GM21786 (cell line): ENCODE measurements at regions not wholly inside any gene's neighbourhood (a gene's known extent, or its start where the extent isn't known, plus 50 kb on each side); places are given as distances from the start of the nearest gene placed in this dataset.
"Not testable (repeated sequence)": the region's sequence is repeated elsewhere in the genome, so short reads cannot be mapped to it uniquely, and the experiment has no call there.

Experiments
- ATAC-seq: cut with Tn5 transposase; IDR thresholded peaks from one replicate; pipeline ENCODE4 v1.9.1; 2021; ENCODE audit not compliant: unreplicated experiment

- ATAC-seq, result not testable (repeated sequence)
These were observed 1596.9 kb downstream of the RPIA start for GRCh38 chr2:90288396-90288795.

- not testable (repeated sequence) for ATAC-seq
These were observed 1598.0 kb downstream of the RPIA start for GRCh38 chr2:90289291-90289980.

GRCh38 chr2:90290701-90291100 lies 1599.2 kb downstream of the RPIA start:
- ATAC-seq, result not testable (repeated sequence)

- ATAC-seq, result not testable (repeated sequence)
These were observed 1599.9 kb downstream of the RPIA start for GRCh38 chr2:90291168-90291883.

GRCh38 chr2:90291934-90292333 lies 1600.5 kb downstream of the RPIA start:
- not testable (repeated sequence) for ATAC-seq

GRCh38 chr2:90292451-90292850 lies 1601.0 kb downstream of the RPIA start:
- not testable (repeated sequence) for ATAC-seq

- ATAC-seq, result not testable (repeated sequence)
These were observed 1601.8 kb downstream of the RPIA start for GRCh38 chr2:90293224-90293623.

DNA sequence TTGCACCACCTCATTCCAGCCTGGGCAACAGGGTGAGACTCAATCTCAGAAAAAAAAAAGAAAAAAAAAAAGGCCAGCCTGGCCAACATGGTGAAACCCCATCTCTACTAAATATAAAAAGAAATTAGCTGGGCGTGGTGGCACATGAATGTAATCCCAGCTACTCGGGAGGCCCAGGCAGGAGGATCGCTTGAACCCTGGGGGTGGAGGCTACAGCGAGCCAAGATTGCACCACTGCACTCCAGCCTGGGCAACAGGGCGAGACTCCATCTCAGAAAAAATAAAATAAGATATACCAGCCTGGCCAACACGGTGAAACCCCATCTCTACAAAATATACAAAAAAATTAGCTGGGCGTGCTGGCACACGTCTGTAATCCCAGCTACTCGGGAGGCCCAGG lies 1602.3 kb downstream of the RPIA start:
- not testable (repeated sequence) for ATAC-seq

GRCh38 chr2:90295036-90295750 lies 1603.7 kb downstream of the RPIA start:
- ATAC-seq, result not testable (repeated sequence)

- ATAC-seq, result not testable (repeated sequence)
These were observed 1605.0 kb downstream of the RPIA start for GRCh38 chr2:90296484-90296777.

DNA sequence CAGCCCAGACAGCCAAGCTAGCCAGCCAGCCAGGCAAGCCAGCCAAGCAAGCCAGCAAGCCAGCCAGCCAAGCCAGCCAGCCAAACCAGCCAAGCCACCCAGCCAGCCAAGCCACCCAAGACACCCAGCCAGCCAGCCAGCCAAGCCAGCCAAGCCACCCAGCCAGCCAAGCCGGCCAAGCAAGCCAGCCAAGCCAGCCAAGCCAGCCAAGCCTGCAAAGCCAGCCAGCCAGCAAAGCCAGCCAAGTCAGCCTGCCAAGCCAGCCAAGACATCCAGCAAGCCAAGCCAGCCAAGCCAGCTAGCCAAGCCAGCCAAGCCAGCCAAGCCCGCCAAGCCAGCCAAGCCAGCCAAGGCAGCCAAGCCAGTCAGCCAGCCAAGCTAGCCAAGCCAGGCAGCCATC lies 1606.2 kb downstream of the RPIA start:
- not testable (repeated sequence) for ATAC-seq

- not testable (repeated sequence) for ATAC-seq
These were observed 1606.8 kb downstream of the RPIA start for GRCh38 chr2:90298126-90298755.

DNA sequence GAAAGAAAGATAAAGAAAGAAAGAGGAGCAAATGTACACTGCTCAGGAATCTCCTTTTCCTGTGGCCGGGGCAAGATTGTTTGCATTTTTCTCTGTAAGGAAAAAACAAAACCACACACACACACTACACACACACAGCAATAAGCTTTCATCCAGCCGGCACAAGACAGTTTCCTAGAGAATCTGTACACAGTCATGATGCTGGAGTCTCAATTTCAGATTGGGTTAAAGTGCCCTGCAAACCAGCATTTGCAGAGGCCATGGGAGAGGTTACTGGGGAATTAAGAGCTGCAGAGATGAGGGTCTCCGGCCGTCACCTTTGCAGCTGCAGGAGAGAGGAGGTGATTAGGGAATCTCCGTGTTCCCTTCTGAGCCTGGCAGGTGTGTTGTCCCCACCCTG lies 1607.5 kb downstream of the RPIA start:
- ATAC-seq, result not testable (repeated sequence)

DNA sequence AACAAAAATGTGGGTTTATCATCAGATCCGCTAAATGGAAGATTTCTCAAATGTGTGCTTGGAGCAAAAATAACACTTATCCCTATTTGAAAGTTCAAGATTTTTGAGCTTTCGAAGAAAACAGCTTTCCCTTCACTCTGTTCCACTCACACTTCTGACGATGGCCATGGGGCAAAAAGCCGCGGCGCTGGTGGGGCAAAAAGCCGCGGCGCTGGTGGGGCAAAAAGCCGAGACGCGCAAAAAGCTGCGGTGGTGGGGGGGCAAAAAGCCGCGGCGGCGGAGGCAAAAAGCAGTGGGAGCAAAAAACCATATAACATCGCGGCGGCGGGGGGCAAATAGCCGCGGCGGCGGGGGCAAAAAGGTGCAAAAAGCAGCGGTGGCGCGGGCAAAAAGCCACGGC lies 1631.5 kb downstream of the RPIA start:
- not testable (repeated sequence) for ATAC-seq

GRCh38 chr2:90323612-90324558 lies 1632.4 kb downstream of the RPIA start:
- ATAC-seq, result not testable (repeated sequence)

DNA sequence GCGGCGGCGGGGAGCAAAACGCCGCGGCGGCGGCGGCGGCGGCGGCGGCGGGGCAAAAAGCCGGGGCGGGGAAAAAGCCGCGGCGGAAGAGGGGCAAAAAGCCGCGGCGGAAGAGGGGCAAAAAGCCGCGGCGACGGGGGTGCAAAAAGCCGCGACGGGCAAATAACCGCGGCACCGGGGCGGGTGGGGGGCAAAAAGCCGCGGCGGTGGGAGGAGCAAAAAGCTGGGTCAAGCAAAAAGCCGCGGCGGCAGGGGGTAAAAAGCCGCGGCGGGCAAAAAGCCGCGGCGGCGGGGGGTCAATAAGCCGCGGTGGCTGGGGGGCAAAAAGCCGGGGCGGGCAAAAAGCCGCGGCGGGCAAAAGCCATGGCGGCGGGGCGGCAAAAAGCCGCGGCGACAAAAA lies 1633.2 kb downstream of the RPIA start:
- ATAC-seq, result not testable (repeated sequence)

- not testable (repeated sequence) for ATAC-seq
These were observed 1634.4 kb downstream of the RPIA start for GRCh38 chr2:90325796-90326353.

GRCh38 chr2:90355546-90355945 lies 1664.1 kb downstream of the RPIA start:
- not testable (repeated sequence) for ATAC-seq

GRCh38 chr2:90359344-90359743 lies 1667.9 kb downstream of the RPIA start:
- not testable (repeated sequence) for ATAC-seq
